ENCODE measurements at regions not wholly inside any gene's neighbourhood (a gene's known extent, or its start where the extent isn't known, plus 50 kb on each side); places are given as distances from the start of the nearest gene placed in this dataset.

DNA sequence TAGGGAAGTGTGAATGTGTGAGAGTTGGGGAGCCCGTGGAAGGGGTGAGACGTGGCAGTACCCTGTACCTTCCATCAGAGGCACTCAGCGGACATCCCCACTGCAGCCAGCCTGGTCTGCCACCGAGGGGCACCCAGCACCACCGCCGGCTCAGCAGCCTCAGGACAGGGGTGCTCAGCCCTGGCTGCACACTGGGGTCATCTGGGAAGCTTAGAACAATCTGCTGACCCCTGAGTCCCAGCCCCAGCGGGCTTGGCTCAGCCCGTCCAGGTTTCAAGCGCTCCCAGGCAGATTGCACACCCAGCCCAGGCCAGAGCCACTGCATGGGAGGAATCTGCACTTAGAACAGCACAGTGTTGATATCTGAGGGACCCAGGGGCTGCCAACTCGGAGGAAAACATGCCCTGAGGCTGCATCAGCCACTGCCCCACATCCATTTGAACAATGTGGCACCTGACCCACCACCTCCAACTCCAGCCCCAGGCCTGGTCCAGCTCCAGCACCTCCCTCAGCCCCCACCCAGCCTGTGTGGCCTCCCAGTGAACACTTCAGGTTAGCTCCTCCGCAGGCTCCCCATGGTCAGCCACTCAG is 147.1 kb upstream of the OTOS start:
- DNase-seq: no peak

- DNase-seq: no peak
Observed at GRCh38 chr2:240288087-240288521, 147.4 kb upstream of the GPC1 start.

DNA sequence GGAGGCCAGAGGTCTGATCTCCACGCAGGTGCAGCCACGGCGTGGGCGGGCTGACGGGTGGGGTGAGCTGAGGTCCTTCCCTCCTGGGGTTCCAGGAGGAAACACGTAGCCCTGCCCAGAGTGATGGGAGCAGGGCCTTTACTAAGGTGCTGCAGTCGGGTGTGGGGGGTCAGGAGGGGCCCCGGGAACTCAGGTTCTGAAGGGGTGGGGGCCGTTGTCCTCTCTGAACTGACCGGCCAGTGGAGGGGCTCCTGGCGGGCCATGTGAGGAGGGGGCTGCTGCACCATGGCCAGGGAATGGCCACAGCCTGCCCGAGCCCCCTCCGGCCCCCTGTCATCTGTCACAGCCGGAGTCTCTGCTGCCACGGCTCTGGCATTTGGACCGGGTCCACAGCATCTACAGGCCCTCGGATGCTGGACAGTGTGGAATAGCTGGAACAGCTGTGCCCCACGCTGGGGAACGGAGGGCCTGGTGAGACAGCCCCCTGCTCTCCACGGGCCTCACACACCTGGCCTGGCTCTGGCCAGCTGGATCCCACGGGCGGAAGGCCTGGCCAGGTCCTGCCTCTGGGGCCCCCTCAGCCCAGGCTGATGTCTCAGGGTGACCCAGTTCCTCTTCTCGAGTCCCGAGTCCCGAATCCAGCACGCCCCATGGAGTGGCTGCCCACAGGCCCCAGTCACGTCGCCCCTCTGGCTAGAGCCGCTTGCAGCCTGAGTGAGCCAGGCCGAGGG is 145.6 kb upstream of the GPC1 start:
- DNase-seq: no peak

- no peak for DNase-seq
Observed at GRCh38 chr2:240290432-240291336, 144.8 kb upstream of the GPC1 start.

DNA sequence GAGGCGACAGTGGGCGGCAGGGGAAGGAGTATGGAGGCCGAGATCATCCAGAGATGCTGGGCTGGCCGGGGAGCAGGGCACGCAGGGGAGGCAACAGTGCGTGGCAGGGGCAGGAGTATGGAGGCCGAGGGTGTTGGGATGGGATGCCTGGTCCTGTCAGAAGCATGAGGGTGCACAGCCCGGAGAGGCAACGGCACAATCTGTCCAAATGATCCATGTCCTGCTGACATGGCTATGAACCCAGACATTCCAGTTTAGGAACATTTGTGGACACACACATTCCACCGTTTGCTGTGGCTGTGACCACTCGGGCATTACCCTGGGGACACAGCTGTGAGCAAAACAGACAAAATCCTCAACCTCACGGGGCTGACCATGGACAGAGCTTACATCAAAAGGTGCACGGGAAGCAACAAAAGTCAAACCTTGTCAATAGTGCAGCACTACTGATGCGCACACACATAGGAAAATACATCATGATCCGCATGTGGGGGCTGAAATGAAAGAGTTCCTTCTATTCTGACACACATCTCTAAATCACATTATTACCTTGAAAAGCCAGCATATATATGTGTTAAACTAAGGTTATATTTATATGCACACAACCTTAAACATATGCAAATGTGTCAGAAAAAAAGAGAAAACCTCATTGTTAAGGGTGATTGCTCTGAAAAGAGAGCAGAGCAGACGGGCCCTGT is 144.0 kb upstream of the GPC1 start:
- no peak for DNase-seq

DNA sequence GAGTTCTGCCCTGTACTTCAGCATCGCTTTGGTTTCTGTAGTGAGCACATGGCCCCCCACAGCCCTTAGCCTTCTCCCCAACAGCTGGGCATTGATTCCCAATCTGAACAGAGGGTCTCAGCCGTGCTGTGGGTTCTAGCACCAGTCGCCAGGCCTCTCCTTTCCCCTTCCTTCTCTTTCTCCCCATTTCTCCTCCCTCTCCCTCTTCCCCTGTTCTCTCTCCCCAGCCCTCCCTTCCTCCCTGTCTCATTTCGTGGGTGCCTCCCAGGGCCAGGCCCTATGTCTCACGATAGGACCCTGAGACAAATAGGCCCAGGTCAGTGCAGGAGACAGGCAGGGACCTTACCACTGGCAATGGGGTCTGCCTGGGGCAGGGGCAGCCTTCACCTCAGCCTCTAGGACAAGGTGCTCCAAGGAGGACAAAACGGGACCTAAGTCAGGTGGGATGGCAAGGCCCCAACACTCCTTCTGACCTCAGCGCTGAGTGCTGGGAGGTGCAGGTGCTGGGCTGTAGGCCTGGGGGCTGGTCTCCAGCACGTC is 143.4 kb upstream of the GPC1 start:
- no peak for DNase-seq

DNA sequence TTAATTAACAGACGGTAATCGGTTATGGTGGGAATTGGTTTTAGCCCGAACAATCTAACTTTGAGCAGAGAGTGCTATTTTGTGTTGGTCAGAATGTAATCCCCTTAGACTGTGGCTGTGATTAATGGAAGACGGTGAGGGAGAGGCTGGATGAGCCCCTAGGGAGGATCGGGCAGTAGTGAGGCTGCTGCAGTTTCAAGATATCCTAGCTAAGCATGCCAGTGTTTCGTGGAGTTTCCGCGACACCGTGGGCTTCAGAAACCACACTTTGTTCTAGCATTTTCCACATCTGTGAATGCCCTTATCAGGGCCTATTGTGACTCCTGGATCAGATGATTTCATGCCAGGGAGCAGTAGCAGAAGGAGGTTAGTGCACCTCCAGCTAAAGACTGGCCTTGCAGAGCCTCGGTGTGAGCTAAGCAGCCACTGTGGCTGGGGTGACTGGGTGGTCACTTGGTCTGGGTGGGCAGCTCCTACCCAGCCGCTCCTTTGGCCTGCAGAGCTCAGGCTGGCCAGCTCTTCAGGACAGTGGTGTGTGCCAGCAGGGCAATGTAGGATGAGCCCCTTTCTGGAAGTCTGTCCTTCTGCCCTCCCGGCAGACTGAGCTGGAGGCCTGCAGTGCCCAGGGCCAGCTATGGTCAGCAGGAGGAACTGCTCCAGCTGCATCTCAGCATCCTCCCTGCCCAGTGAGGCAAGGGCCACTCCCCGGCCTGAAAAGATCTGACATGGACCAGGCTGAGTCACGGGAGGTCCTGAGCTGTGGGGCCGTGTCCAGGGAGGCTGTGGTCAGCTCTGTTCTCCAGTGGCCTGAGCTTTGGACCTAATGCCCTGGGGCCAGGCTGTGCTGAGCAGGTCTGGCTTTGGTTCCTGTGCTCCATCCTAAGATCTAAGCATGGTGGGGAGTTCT is 142.6 kb upstream of the GPC1 start:
- DNase-seq: no peak

DNA sequence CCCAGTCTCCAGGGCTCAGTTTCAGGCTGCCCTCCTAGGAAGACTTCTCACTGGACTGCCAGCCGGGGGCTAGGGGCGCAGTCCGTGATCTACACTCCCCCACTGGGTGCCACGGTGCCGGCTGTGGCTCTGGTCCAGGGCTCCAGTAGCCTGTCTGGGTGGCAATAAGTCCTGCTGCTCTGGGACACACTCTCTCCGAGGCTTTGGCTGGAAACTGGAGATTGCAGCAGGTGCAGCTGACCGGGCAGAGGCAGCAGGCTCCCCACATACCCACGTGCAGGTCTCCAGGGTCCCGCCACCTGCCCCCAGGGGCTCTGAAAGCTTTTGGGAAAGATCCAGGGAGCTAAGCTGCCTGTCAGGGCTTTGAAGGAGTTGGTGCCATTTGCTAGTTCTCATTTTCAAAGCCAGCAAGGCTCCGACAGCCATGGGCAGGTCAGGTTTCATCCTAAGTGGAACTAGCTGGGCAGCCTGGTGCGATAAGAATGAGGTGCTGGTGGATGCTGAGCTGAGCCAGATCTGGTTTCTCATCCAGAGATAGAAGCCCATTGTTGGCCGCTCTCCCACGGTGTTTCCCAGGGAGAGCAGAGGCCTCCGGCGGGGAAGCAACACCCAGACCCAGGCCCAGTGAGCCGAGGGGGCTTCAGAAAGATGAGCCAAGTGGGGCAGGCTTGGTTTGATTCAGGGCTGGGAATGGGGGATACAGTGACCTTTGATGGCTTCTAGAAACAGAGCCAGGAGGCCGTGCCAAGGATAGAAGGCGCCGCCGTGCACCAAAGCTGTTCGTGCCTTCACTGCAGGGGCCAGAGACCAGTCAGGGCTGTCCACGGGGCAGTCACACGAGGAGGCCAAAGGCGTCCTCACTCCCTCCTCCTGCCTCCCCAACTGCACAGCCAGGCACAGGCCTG is 141.7 kb upstream of the GPC1 start:
- DNase-seq: no peak

- no peak for DNase-seq
Observed at GRCh38 chr2:240294514-240294913, 140.9 kb upstream of the GPC1 start.

GRCh38 chr2:240295256-240296103 is 140.0 kb upstream of the GPC1 start:
- DNase-seq: no peak

- no peak for DNase-seq
Observed at GRCh38 chr2:240296104-240296406, 139.4 kb upstream of the GPC1 start.

DNA sequence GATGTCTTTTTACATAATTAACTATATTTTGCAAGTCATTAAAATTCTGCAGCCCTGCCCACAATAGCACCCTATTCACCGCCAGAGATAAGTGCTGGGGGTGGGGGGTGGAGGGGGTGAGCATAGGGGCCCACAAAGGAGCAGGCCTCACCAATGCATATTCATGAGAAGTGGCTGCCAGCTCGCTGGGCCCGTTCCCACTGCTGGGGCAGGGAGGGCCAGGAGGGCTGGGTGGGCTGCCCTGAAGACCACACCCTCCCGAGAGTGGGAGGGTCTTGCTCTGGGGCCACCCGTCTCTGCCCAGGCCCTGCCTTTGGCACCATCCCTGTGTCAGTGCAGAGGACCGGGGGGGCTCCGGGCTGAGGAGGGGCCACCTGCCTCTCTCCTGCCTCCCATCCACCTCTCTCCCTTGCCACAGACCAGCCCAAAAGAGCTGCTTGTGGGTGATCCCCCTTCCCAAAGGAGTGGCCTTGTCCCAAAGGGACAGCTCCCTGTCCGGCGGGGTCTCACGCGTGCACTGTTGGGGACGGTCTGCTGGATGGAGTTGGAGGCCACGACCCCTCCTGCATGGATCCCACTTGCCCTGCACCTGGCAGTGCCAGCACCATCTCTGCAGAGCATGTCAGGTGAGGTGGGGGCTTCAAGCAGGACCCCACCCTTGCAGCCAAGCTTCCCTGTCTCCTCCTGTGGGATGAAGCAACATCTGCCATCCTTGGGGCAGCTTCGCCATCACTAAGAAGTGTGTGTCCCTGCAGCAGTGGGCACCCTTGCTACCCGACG is 138.8 kb upstream of the GPC1 start:
- DNase-seq: no peak

GRCh38 chr2:240297256-240298116 is 138.0 kb upstream of the GPC1 start:
- no peak for DNase-seq

DNA sequence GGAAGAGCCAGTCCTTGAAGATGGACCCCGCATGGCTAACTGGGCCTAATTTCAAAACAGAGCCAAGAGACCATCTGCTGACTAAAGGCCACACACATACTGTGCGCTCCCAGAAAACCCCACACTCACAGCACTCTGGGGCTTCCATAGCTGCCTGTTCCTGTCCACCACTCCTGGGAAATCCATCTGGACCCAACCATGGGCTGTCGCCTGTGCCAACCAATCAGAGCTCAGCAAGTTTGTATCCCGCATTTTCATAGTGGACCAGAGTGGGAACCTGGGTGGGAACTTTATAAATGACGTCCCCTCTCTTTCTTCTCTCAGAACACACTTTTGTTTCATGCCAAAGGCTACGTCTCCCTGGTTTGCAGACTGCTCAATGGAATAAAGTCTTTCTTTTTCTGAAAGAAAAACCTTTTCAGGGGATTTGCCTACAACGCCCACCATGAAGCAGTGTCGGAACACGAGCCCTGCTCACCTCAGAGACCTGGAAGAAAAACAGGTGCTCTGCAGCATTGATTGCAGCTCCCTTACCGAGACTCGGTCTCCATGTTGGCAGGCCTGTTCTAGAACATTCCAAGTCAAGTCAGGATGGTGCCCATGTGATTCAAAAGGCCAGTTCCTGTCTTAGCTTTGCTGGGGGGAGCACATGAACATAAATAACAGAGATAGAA is 137.2 kb upstream of the GPC1 start:
- DNase-seq: no peak

- no peak for DNase-seq
Observed at GRCh38 chr2:240298803-240299709, 136.4 kb upstream of the GPC1 start.

GRCh38 chr2:240299710-240300068 is 135.8 kb upstream of the GPC1 start:
- DNase-seq: no peak
